ENCODE measurements at regions not wholly inside any gene's neighbourhood (a gene's known extent, or its start where the extent isn't known, plus 50 kb on each side); places are given as distances from the start of the nearest gene placed in this dataset.
A peak's percentile ranks its signal among the peaks of the same experiment; 100 is the strongest.
"Not testable (repeated sequence)": the region's sequence is repeated elsewhere in the genome, so short reads cannot be mapped to it uniquely, and the experiment has no call there.

GRCh38 chr2:8554296-8554806 lies 127.5 kb upstream of the ID2 start:
- Histone ChIP-seq H3K27ac (no peak overlapping the region), H3K27me3 (no peaks in the 10 kb centered on the region), H3K4me3 (no peak overlapping the region), H3K36me3 (no peaks in the 10 kb centered on the region), H3K9me3 (no peaks in the 10 kb centered on the region), H3K4me1 (no peaks in the 10 kb centered on the region)
- peak in 2 of 6 donors; percentile 9 to 27 for DNase-seq
- TF ChIP-seq, protein P1, sequence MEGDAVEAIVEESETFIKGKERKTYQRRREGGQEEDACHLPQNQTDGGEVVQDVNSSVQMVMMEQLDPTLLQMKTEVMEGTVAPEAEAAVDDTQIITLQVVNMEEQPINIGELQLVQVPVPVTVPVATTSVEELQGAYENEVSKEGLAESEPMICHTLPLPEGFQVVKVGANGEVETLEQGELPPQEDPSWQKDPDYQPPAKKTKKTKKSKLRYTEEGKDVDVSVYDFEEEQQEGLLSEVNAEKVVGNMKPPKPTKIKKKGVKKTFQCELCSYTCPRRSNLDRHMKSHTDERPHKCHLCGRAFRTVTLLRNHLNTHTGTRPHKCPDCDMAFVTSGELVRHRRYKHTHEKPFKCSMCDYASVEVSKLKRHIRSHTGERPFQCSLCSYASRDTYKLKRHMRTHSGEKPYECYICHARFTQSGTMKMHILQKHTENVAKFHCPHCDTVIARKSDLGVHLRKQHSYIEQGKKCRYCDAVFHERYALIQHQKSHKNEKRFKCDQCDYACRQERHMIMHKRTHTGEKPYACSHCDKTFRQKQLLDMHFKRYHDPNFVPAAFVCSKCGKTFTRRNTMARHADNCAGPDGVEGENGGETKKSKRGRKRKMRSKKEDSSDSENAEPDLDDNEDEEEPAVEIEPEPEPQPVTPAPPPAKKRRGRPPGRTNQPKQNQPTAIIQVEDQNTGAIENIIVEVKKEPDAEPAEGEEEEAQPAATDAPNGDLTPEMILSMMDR (IDR thresholded peaks at IDR 0.05), result no peak
- no peak for ATAC-seq
- no peak for FAIRE-seq
- WGBS, 2 donors, result 91 to 98% methylated on average over 9 of the region's 9 CpGs
- intact Hi-C loops (cut with DNase I), result no loop called here

- Histone ChIP-seq H3K27me3 (no peaks in the 10 kb centered on the region), H3K4me1 (no peaks in the 10 kb centered on the region), H3K4me3 (no peak overlapping the region), H3K36me3 (no peaks in the 10 kb centered on the region), H3K27ac (no peak overlapping the region), H3K9me3 (no peaks in the 10 kb centered on the region)
- intact Hi-C loops (cut with DNase I), result no loop called here
- 93 to 96% methylated on average over 2 of the region's 2 CpGs for WGBS, 2 donors
- TF ChIP-seq, protein P1 (IDR thresholded peaks at IDR 0.05), result no peak
- FAIRE-seq (peak; percentile 98), DNase-seq (no peak), ATAC-seq (no peak)
Measured at GRCh38 chr2:8555543-8555942, 126.3 kb upstream of the ID2 start.

GRCh38 chr2:8558096-8558495 lies 123.8 kb upstream of the ID2 start:
- DNase-seq (peak in 2 of 6 donors; percentile 9 to 21), FAIRE-seq (no peak), ATAC-seq (no peak)
- no peak overlapping the region for H3K27ac ChIP-seq
- no peaks in the 10 kb centered on the region for H3K9me3 ChIP-seq
- no peak overlapping the region for H3K4me3 ChIP-seq
- no peaks in the 10 kb centered on the region for H3K36me3 ChIP-seq
- H3K27me3 ChIP-seq, result no peaks in the 10 kb centered on the region
- 91 to 96% methylated on average over 3 of the region's 3 CpGs for WGBS, 2 donors
- H3K4me1 ChIP-seq, result no peaks in the 10 kb centered on the region
- TF ChIP-seq, protein P1 (IDR thresholded peaks at IDR 0.05), result no peak
- intact Hi-C loops (cut with DNase I), result no loop called here

- TF ChIP-seq, protein P1 (IDR thresholded peaks at IDR 0.05), result no peak
- DNase-seq (no peak), ATAC-seq (no peak), FAIRE-seq (no peak)
- Histone ChIP-seq H3K27ac (no peak overlapping the region), H3K9me3 (no peaks in the 10 kb centered on the region), H3K27me3 (no peaks in the 10 kb centered on the region), H3K36me3 (no peaks in the 10 kb centered on the region), H3K4me3 (no peak overlapping the region), H3K4me1 (no peaks in the 10 kb centered on the region)
- 83 to 97% methylated on average over 2 of the region's 2 CpGs for WGBS, 2 donors
- intact Hi-C loops (cut with DNase I), result no loop called here
Measured at GRCh38 chr2:8558956-8559355, 122.9 kb upstream of the ID2 start.

DNA sequence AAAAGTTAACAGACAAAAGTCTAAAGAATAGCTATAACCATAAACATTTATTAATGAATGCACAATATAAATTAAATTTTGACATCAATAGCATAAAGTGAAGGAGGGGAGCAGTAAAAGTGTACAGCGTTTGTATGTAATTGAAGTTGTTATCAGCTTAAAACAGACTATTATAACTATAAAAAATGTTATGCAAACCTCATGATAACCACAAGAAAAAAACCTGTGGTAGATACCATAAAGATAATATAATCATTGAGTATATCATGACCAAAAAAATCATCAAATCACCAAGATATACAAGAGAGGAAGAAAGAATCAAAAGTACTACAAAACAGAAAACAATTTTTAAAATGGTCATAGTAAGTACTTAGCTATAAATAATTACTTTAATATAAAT lies 122.1 kb upstream of the ID2 start:
- ATAC-seq (no peak), DNase-seq (no peak), FAIRE-seq (no peak)
- TF ChIP-seq, protein P1 (IDR thresholded peaks at IDR 0.05), result no peak
- Histone ChIP-seq H3K4me1 (no peaks in the 10 kb centered on the region), H3K27ac (no peak overlapping the region), H3K9me3 (no peaks in the 10 kb centered on the region), H3K36me3 (no peaks in the 10 kb centered on the region), H3K27me3 (no peaks in the 10 kb centered on the region), H3K4me3 (no peak overlapping the region)
- WGBS, 2 donors, result 82 to 92% methylated on average over 1 of the region's 1 CpG
- intact Hi-C loops (cut with DNase I), result no loop called here

DNA sequence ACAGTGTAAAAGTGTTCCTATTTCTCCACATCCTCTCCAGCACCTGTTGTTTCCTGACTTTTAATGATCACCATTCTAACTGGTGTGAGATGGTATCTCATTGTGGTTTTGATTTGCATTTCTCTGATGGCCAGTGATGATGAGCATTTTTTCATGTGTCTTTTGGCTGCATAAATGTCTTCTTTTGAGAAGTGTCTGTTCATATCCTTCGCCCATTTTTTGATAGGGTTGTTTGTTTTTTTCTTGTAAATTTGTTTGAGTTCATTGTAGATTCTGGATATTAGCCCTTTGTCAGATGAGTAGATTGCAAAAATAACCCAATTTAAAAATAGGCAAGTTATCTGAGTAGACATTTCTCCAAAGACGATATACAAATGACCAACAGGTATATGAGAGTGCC lies 120.2 kb upstream of the ID2 start:
- 68 to 84% methylated on average over 1 of the region's 2 CpGs for WGBS, 2 donors
- ATAC-seq; H3K4me3 ChIP-seq; H3K36me3 ChIP-seq; H3K4me1 ChIP-seq; intact Hi-C loops (cut with DNase I); H3K9me3 ChIP-seq; FAIRE-seq; DNase-seq; H3K27me3 ChIP-seq; H3K27ac ChIP-seq: not testable (repeated sequence)
